ENCODE measurements at regions not wholly inside any gene's neighbourhood (a gene's known extent, or its start where the extent isn't known, plus 50 kb on each side); places are given as distances from the start of the nearest gene placed in this dataset.
A peak's percentile ranks its signal among the peaks of the same experiment; 100 is the strongest.

GRCh38 chr10:52644373-52645186 lies 128.0 kb downstream of the MBL2 start:
- Mint-ChIP-seq H3K4me1 (no peaks in the 10 kb centered on the region), H3K4me3 (no peak overlapping the region)

GRCh38 chr10:52645187-52645758 lies 127.3 kb downstream of the MBL2 start:
- Mint-ChIP-seq H3K4me3 (no peak overlapping the region), H3K27ac (no peak overlapping the region), H3K27me3 (no peaks in the 10 kb centered on the region), H3K4me1 (no peaks in the 10 kb centered on the region), H3K36me3 (no peaks in the 10 kb centered on the region), H3K9me3 (no peaks in the 10 kb centered on the region)
- no peak for DNase-seq

More at GRCh38 chr10:52644373-52645186, 128.0 kb downstream of the MBL2 start:
- Mint-ChIP-seq H3K27me3 (no peaks in the 10 kb centered on the region), H3K9me3 (no peaks in the 10 kb centered on the region), H3K27ac (no peak overlapping the region), H3K36me3 (no peaks in the 10 kb centered on the region)
- peak; percentile 1 for DNase-seq

DNA sequence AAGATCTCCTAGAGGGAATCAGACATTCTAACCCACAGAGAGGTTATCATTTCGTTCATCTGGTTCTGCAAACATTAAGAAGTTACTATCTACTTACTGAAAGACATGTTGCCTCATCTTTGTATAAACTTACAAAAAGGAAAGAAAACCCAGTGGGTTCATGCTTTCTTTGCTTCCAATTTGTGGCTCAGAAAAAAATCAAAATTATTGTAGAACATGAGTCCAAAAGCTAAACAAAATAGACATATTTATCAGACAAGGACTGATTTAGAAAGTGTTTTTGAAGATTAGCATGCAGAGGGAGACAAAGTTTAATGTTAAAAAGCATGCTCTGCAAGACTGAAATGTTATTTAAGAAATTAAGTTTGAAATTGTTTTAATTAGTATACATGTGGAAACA lies 123.1 kb downstream of the MBL2 start:
- no peak for DNase-seq
- Mint-ChIP-seq H3K9me3 (no peaks in the 10 kb centered on the region), H3K27ac (no peak overlapping the region), H3K36me3 (no peaks in the 10 kb centered on the region), H3K4me1 (no peaks in the 10 kb centered on the region), H3K4me3 (no peak overlapping the region), H3K27me3 (no peaks in the 10 kb centered on the region)

GRCh38 chr10:52650873-52651272 lies 121.7 kb downstream of the MBL2 start:
- H3K36me3 Mint-ChIP-seq = no peaks in the 10 kb centered on the region

GRCh38 chr10:52651293-52651692 lies 121.3 kb downstream of the MBL2 start:
- H3K36me3 Mint-ChIP-seq = no peaks in the 10 kb centered on the region

More at GRCh38 chr10:52650873-52651272, 121.7 kb downstream of the MBL2 start:
- no peaks in the 10 kb centered on the region for H3K27me3 Mint-ChIP-seq
- DNase-seq = no peak
- H3K4me1 Mint-ChIP-seq = no peaks in the 10 kb centered on the region
- H3K27ac Mint-ChIP-seq = no peak overlapping the region
- no peaks in the 10 kb centered on the region for H3K9me3 Mint-ChIP-seq
- no peak overlapping the region for H3K4me3 Mint-ChIP-seq

GRCh38 chr10:52652431-52653262 lies 119.9 kb downstream of the MBL2 start:
- Mint-ChIP-seq H3K4me3 (no peak overlapping the region), H3K27ac (no peak overlapping the region), H3K4me1 (no peaks in the 10 kb centered on the region), H3K9me3 (no peaks in the 10 kb centered on the region), H3K36me3 (no peaks in the 10 kb centered on the region), H3K27me3 (no peaks in the 10 kb centered on the region)
- no peak for DNase-seq

More at GRCh38 chr10:52651293-52651692, 121.3 kb downstream of the MBL2 start:
- Mint-ChIP-seq H3K9me3 (no peaks in the 10 kb centered on the region), H3K4me1 (no peaks in the 10 kb centered on the region), H3K27me3 (no peaks in the 10 kb centered on the region), H3K4me3 (no peak overlapping the region), H3K27ac (no peak overlapping the region)
- no peak for DNase-seq

- H3K27me3 Mint-ChIP-seq = no peaks in the 10 kb centered on the region
- DNase-seq = no peak
- H3K36me3 Mint-ChIP-seq = no peaks in the 10 kb centered on the region
- H3K4me1 Mint-ChIP-seq = no peaks in the 10 kb centered on the region
- H3K27ac Mint-ChIP-seq = no peak overlapping the region
- H3K9me3 Mint-ChIP-seq = no peaks in the 10 kb centered on the region
- H3K4me3 Mint-ChIP-seq = no peak overlapping the region
Observed at GRCh38 chr10:52653263-52653909, 119.2 kb downstream of the MBL2 start.

DNA sequence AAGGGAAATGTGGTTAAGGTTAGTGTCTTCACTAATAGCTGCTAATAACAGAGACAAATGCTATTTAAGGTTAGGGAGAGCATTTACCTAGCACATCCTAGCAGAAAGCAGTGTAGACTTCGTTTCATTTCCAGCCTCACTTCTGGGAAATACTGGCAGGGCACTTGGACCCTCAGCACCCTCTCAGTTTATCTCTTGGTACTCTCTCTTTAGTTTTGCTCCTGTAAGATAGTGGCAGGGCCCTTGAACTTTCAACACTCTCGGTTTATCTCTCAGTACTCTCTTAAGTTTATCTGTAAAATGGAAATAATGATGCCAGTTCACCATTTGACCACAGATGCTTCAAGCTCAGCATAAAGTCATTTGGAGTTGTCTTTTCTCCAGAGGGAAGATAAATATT lies 118.4 kb downstream of the MBL2 start:
- H3K9me3 Mint-ChIP-seq = no peaks in the 10 kb centered on the region
- no peak overlapping the region for H3K27ac Mint-ChIP-seq
- no peak for DNase-seq
- no peaks in the 10 kb centered on the region for H3K27me3 Mint-ChIP-seq
- H3K36me3 Mint-ChIP-seq = no peaks in the 10 kb centered on the region
- H3K4me1 Mint-ChIP-seq = no peaks in the 10 kb centered on the region
- no peak overlapping the region for H3K4me3 Mint-ChIP-seq

GRCh38 chr10:52658112-52658511 lies 114.5 kb downstream of the MBL2 start:
- no peak for DNase-seq
- Mint-ChIP-seq H3K9me3 (peaks cover 2% of the 10 kb centered on the region), H3K36me3 (no peaks in the 10 kb centered on the region), H3K27ac (no peak overlapping the region), H3K4me3 (no peak overlapping the region), H3K27me3 (no peaks in the 10 kb centered on the region), H3K4me1 (no peaks in the 10 kb centered on the region)

- H3K4me3 Mint-ChIP-seq = no peak overlapping the region
- DNase-seq = no peak
- no peak overlapping the region for H3K27ac Mint-ChIP-seq
- H3K27me3 Mint-ChIP-seq = no peaks in the 10 kb centered on the region
- H3K4me1 Mint-ChIP-seq = no peaks in the 10 kb centered on the region
- peaks cover 2% of the 10 kb centered on the region for H3K9me3 Mint-ChIP-seq
- H3K36me3 Mint-ChIP-seq = no peaks in the 10 kb centered on the region
Observed at GRCh38 chr10:52659085-52659484, 113.5 kb downstream of the MBL2 start.

DNA sequence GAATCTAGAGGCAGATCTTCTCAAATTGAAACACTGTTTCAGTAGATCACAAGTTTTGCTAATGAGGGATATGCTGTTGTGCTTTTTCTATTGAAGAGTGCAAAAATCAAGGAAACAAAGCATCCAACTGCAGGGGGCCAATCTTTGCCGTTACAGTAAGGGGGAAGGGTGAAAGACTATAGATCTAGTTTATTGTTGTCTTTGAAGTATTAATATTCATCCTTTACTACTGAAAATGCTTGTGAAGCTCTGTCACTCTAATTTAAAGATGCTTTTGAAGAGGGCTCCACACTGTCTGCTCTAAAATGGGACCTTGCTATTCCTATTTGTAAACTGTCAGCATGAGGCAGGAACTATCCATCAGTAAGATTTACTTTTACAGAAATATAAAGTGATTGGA lies 110.3 kb downstream of the MBL2 start:
- Mint-ChIP-seq H3K4me1 (no peaks in the 10 kb centered on the region), H3K9me3 (peaks cover 8% of the 10 kb centered on the region), H3K27me3 (no peaks in the 10 kb centered on the region), H3K4me3 (no peak overlapping the region), H3K36me3 (no peaks in the 10 kb centered on the region), H3K27ac (no peak overlapping the region)
- DNase-seq = no peak

DNA sequence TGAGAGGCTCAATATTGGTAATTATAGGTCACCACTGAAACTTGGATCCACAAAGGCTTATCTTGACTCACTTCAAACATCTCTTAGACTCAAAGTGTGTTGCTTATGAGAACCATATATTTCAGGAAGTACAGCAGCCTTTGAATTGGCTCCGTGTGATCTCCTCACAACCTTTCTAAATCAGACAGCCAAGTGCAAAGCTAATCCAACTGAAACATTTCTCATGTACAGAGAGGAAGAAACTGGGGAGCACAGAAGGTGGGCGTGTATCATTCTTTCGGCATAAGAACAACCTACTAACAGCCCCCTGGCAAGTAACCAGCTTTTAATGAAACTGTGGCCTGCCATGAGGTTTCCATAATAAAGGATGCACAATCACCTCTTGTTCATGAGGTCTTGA lies 109.4 kb downstream of the MBL2 start:
- Mint-ChIP-seq H3K27me3 (no peaks in the 10 kb centered on the region), H3K9me3 (peaks cover 8% of the 10 kb centered on the region), H3K27ac (no peak overlapping the region), H3K4me1 (no peaks in the 10 kb centered on the region), H3K4me3 (no peak overlapping the region), H3K36me3 (no peaks in the 10 kb centered on the region)
- no peak for DNase-seq

DNA sequence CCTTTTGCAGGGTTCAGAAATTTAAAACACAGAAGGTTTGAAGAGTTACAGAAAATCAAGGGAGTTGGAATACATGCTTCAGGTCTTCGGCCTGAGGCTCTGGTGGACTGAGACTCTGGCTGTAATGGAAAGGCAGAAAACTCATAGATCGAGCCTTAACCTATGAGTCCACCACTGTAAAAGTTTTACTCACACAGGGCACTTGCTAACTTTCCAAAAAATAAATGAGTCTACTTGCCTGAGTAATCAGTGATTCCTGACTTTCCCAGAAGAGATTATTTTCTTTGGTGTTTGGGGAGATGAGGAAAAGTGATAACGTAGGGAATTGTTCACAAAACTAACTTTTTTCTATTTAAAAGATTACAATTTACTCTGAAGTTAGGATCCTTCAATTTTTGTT lies 108.0 kb downstream of the MBL2 start:
- Mint-ChIP-seq H3K36me3 (no peaks in the 10 kb centered on the region), H3K4me1 (no peaks in the 10 kb centered on the region)

GRCh38 chr10:52665821-52666220 lies 106.8 kb downstream of the MBL2 start:
- Mint-ChIP-seq H3K27ac (no peak overlapping the region), H3K36me3 (no peaks in the 10 kb centered on the region), H3K4me1 (no peaks in the 10 kb centered on the region), H3K4me3 (no peak overlapping the region), H3K9me3 (peaks cover 8% of the 10 kb centered on the region), H3K27me3 (no peaks in the 10 kb centered on the region)
- DNase-seq = no peak

More for the DNA sequence above, 108.0 kb downstream of the MBL2 start:
- no peak overlapping the region for H3K4me3 Mint-ChIP-seq
- H3K27ac Mint-ChIP-seq = no peak overlapping the region
- no peaks in the 10 kb centered on the region for H3K27me3 Mint-ChIP-seq
- H3K9me3 Mint-ChIP-seq = peaks cover 8% of the 10 kb centered on the region
- no peak for DNase-seq

DNA sequence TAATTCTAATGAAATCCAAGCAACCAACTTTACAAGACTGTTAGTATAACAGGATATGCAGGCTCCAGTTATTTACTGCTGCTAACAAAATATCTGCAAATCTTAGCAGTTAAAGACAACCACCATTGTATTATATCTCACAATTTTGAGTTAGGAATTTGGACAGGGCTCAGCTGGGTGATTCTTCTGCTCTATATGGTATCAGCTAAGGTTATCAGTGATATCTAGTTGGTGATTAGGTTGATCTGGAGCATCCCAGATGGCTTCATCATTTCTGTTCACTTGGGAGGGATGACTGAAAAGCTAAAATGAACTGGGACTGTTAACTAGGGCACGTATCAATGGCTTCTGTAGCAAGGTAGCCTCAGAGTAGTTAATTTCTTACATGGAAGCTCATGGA lies 105.7 kb downstream of the MBL2 start:
- Mint-ChIP-seq H3K9me3 (peaks cover 6% of the 10 kb centered on the region), H3K4me3 (no peak overlapping the region), H3K4me1 (no peaks in the 10 kb centered on the region), H3K36me3 (no peaks in the 10 kb centered on the region), H3K27me3 (no peaks in the 10 kb centered on the region), H3K27ac (no peak overlapping the region)
- no peak for DNase-seq

Measured in activated naive CD8-positive, alpha-beta T cell treated with anti-CD3 and anti-CD28 coated beads for 36 hours (primary cell).